Suprapubic skin (tissue), 4 donors: ENCODE measurements at regions not wholly inside any gene's neighbourhood (a gene's known extent, or its start where the extent isn't known, plus 50 kb on each side); places are given as distances from the start of the nearest gene placed in this dataset.

Source experiments
- CTCF ChIP-seq, 2 donors: fragments of 200-600 bp in 1 of 2; fragments of 450-650 bp in 1 of 2; sonication (generic) in 1 of 2; IDR thresholded peaks; one replicate each; pipeline ENCODE4 v1.5.1; 2016 to 2019; ENCODE audit warnings: antibody characterized with exemption in 2 of 2, mild to moderate bottlenecking in 1 of 2, moderate library complexity in 1 of 2
- EP300 ChIP-seq: sonication (generic); formaldehyde crosslinking; IDR thresholded peaks from one replicate; pipeline ENCODE4 v1.6.1; 2017; ENCODE audit warnings: antibody characterized with exemption
- POLR2A ChIP-seq, 2 donors: fragments of 450-650 bp; IDR thresholded peaks; one replicate each; pipeline ENCODE4 v1.6.1; 2017; ENCODE audit warnings: antibody characterized with exemption in 2 of 2, mild to moderate bottlenecking in 2 of 2, moderate library complexity in 2 of 2
- POLR2AphosphoS5 ChIP-seq, 3 donors: sonication (generic); formaldehyde crosslinking; IDR thresholded peaks; one replicate each; pipeline ENCODE4 v1.6.1; 2017; ENCODE audit warnings: antibody characterized with exemption in 3 of 3

GRCh38 chr6:148217051-148217450 lies 125.6 kb upstream of the SASH1 start:
- TF ChIP-seq CTCF (IDR thresholded peaks at IDR 0.05) (no peak), POLR2A (IDR thresholded peaks at IDR 0.05) (no peak), POLR2AphosphoS5 (IDR thresholded peaks at IDR 0.05) (no peak), EP300 (no peak)
